ENCODE measurements at regions not wholly inside any gene's neighbourhood (a gene's known extent, or its start where the extent isn't known, plus 50 kb on each side); places are given as distances from the start of the nearest gene placed in this dataset.

- Histone ChIP-seq H3K27ac (ENCODE audit: low read depth, low read length) (no peak overlapping the region), H3K4me1 (ENCODE audit: insufficient read depth, low read length) (no peaks in the 10 kb centered on the region), H3K4me2 (ENCODE audit: low read length) (no peak overlapping the region), H3K79me2 (ENCODE audit: insufficient read depth, low read length) (no peaks in the 10 kb centered on the region), H3K4me3 (ENCODE audit: insufficient read depth, low read depth, low read length) (no peak overlapping the region), H3K9me3 (ENCODE audit: insufficient read depth, low read depth, low read length) (peaks cover 7% of the 10 kb centered on the region), H2AFZ (ENCODE audit: low read depth, low read length) (no peak overlapping the region), H4K20me1 (ENCODE audit: insufficient read depth, low read length) (no peaks in the 10 kb centered on the region), H3K27me3 (ENCODE audit: insufficient read depth, low read length) (peaks cover 3% of the 10 kb centered on the region), H3K36me3 (ENCODE audit: insufficient read depth, low read length) (no peaks in the 10 kb centered on the region), H3K9ac (ENCODE audit: low read length) (no peak overlapping the region)
- FAIRE-seq = no peak
- Mint-ChIP-seq H3K4me3 (ENCODE audit: unreplicated experiment) (no peak overlapping the region), H3K27me3 (ENCODE audit: low read depth, unreplicated experiment) (peaks cover 13% of the 10 kb centered on the region), H3K9me3 (ENCODE audit: unreplicated experiment) (peaks cover 24% of the 10 kb centered on the region), H3K4me1 (ENCODE audit: low read depth, unreplicated experiment) (no peaks in the 10 kb centered on the region), H3K36me3 (ENCODE audit: low read depth, unreplicated experiment) (peaks cover 6% of the 10 kb centered on the region), H3K27ac (ENCODE audit: unreplicated experiment) (no peak overlapping the region)
- no peak for DNase-seq (ENCODE audit: low read depth)
- no peak for TF ChIP-seq EZH2 (IDR thresholded peaks at IDR 0.05; ENCODE audit: insufficient read depth, low read length)
These were observed 94.2 kb upstream of the GJB6 start for GRCh38 chr13:20326276-20326675.

- Histone ChIP-seq H3K9ac (ENCODE audit: low read length) (no peak overlapping the region), H3K79me2 (ENCODE audit: insufficient read depth, low read length) (no peaks in the 10 kb centered on the region), H4K20me1 (ENCODE audit: insufficient read depth, low read length) (no peaks in the 10 kb centered on the region), H3K9me3 (ENCODE audit: insufficient read depth, low read depth, low read length) (peaks cover 7% of the 10 kb centered on the region), H3K4me2 (ENCODE audit: low read length) (no peak overlapping the region), H3K4me3 (ENCODE audit: insufficient read depth, low read depth, low read length) (no peak overlapping the region), H3K4me1 (ENCODE audit: insufficient read depth, low read length) (no peaks in the 10 kb centered on the region), H2AFZ (ENCODE audit: low read depth, low read length) (no peak overlapping the region), H3K27ac (ENCODE audit: low read depth, low read length) (no peak overlapping the region), H3K36me3 (ENCODE audit: insufficient read depth, low read length) (no peaks in the 10 kb centered on the region), H3K27me3 (ENCODE audit: insufficient read depth, low read length) (peaks cover 6% of the 10 kb centered on the region)
- Mint-ChIP-seq H3K27me3 (ENCODE audit: low read depth, unreplicated experiment) (peaks cover 30% of the 10 kb centered on the region), H3K36me3 (ENCODE audit: low read depth, unreplicated experiment) (peaks cover 6% of the 10 kb centered on the region), H3K4me3 (ENCODE audit: unreplicated experiment) (no peak overlapping the region), H3K4me1 (ENCODE audit: low read depth, unreplicated experiment) (no peaks in the 10 kb centered on the region), H3K9me3 (ENCODE audit: unreplicated experiment) (peaks cover 18% of the 10 kb centered on the region), H3K27ac (ENCODE audit: unreplicated experiment) (no peak overlapping the region)
- FAIRE-seq (no peak), DNase-seq (ENCODE audit: low read depth) (no peak)
- no peak for TF ChIP-seq CTCF (IDR thresholded peaks at IDR 0.05; ENCODE audit: insufficient read depth, low read depth, low read length)
- TF ChIP-seq EZH2 (IDR thresholded peaks at IDR 0.05; ENCODE audit: insufficient read depth, low read length) = no peak
These were observed 88.8 kb upstream of the GJB6 start for GRCh38 chr13:20320885-20321284.

GRCh38 chr13:20313896-20314295, 81.8 kb upstream of the GJB6 start:
- Histone ChIP-seq H3K36me3 (ENCODE audit: insufficient read depth, low read length) (no peaks in the 10 kb centered on the region), H3K27me3 (ENCODE audit: insufficient read depth, low read length) (peaks cover 13% of the 10 kb centered on the region), H3K9me3 (ENCODE audit: insufficient read depth, low read depth, low read length) (no peaks in the 10 kb centered on the region), H3K9ac (ENCODE audit: low read length) (no peak overlapping the region), H4K20me1 (ENCODE audit: insufficient read depth, low read length) (no peaks in the 10 kb centered on the region), H3K4me2 (ENCODE audit: low read length) (no peak overlapping the region), H3K4me1 (ENCODE audit: insufficient read depth, low read length) (no peaks in the 10 kb centered on the region), H3K4me3 (ENCODE audit: insufficient read depth, low read depth, low read length) (no peak overlapping the region), H3K27ac (ENCODE audit: low read depth, low read length) (no peak overlapping the region), H2AFZ (ENCODE audit: low read depth, low read length) (no peak overlapping the region), H3K79me2 (ENCODE audit: insufficient read depth, low read length) (no peaks in the 10 kb centered on the region)
- Mint-ChIP-seq H3K27me3 (ENCODE audit: low read depth, unreplicated experiment) (peaks cover 6% of the 10 kb centered on the region), H3K36me3 (ENCODE audit: low read depth, unreplicated experiment) (no peaks in the 10 kb centered on the region), H3K9me3 (ENCODE audit: unreplicated experiment) (no peaks in the 10 kb centered on the region), H3K27ac (ENCODE audit: unreplicated experiment) (no peak overlapping the region), H3K4me3 (ENCODE audit: unreplicated experiment) (no peak overlapping the region), H3K4me1 (ENCODE audit: low read depth, unreplicated experiment) (no peaks in the 10 kb centered on the region)
- TF ChIP-seq EZH2 (IDR thresholded peaks at IDR 0.05; ENCODE audit: insufficient read depth, low read length) = no peak
- no peak for TF ChIP-seq CTCF (IDR thresholded peaks at IDR 0.05; ENCODE audit: insufficient read depth, low read depth, low read length)
- FAIRE-seq = no peak
- no peak for DNase-seq (ENCODE audit: low read depth)
